Activated T-cell treated with anti-CD3 and anti-CD28 coated beads, Interleukin-2, amount 50 U/mL, for 48 hours (primary cell): ENCODE measurements at regions not wholly inside any gene's neighbourhood (a gene's known extent, or its start where the extent isn't known, plus 50 kb on each side); places are given as distances from the start of the nearest gene placed in this dataset.

ENCODE experiments used
- DNase-seq, 2 experiments: peaks; one replicate each; pipeline ENCODE4 v3.0.0-alpha.2; 2020

DNA sequence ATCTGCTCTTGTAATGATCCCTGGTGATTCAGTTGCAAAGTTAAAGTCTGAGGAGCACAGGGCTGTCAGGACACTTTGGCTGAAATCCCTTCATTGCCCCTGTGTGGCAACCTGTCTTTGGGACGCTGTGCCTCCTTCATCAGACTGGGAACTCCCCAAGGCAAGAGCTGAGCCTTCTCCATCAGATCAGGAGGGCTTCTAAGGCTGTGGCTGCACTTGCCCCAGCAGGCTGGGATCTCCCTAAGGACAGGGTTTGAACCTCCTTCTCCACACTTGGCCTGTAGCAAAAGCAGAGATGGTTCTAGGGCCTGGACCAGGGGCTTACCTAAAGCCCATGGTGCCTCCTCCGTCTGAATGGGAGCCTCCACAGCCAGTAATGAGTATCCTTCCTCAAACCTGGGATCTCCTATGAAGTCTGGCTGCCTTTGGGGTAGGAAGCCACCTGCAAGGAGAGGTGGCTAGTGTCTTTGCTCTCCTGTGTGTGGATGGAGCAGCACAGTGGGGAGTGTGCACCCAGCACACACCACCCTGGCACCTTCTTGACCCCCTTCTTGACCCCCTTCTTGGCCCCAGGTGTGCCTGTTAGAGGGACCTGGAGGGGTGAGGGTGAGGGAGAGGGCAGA lies 79.0 kb upstream of the NKD1 start:
- no peak for DNase-seq

DNA sequence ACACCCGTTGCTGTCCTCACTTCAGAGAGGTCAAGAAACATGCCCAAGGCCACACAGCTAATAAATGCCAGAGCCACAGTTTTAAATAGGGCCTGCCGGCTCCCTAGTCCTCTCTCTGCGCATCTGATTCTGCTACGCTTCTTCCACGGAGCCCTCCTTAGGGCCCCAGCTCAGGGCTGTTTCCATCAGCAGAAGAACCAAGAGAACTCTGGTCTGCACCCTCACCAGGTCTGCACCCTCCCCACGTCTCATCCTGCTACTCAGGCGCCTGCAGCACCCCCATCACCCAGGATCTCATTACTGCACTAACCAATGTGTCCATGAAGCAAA lies 79.5 kb upstream of the NKD1 start:
- no peak for DNase-seq

DNA sequence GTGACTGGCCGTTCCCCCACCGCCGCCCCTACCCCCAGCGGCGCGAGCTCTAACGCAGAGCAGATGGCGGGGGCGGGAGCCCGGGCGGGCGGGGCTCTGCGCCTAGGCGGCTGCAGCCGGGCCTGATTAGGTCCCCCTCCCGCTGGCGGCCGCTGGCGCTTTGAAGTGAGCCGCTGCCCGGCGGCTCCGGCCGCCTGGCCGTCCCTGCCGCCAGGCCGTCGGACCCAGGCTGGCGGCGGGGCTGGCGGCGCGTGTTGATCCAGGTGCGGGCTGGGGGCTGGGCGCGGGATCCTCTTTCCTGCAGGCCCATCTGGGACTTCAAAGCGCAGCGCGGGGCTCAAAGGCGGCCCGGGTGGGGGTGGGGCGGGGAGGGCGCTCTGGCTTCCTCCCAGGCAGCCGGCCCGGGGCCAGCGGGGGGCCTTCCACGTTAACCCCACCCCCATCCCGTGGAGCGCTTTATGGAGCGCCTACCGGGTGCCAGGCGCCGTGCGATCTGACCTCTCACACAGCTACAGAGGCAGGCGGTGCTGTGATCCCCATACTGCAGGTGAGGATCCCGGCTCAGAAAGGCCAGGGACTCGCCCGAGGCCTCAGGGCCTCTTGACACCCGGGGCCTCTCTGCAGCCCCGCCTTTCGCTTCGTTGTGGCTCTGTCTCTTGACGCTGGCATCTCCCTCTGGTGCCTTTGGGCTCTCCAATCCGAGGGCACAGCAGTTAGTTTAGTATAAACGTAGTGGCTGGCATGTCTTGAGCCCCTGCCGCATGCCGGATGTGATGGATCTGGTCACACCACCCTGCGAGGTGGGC lies 80.0 kb upstream of the NKD1 start:
- peak; percentile 30 to 43 for DNase-seq

DNA sequence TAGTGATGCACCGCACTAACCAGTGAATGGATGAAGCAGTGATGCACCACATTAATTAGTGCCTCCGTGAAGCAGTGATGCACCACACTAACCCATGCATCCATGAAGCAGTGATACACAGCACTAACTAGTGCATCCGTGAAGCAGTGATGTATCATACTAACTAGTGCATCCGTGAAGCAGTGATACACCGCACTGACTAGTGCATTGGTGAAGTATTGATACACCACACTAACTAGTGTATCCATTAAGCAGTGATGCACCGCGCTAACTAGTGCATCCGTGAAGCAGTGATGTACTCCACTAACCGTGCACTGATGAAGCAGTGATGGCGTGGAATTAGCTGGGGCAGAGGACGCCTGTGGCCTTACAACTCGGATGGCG lies 80.6 kb upstream of the NKD1 start:
- DNase-seq = no peak

DNA sequence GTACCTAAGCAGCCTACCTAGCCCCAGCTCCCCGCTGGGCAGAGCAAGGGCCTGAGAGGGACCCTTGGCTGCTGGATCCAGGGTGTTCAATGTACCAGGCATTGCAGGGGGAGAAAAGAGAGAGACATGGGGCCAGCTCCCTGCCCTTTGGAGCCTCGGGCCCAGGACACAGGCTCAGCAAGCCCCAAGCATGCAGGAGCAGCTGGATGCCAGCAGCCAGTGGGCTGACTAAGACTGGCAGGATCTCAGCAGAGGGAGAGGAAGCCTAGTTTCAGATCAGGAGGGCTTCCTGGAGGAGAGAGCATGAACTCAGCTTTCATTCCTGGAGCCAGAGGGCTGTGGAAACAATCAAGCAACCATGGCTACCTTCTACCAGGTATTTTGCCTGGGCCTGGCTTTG lies 82.0 kb upstream of the NKD1 start:
- no peak for DNase-seq

DNA sequence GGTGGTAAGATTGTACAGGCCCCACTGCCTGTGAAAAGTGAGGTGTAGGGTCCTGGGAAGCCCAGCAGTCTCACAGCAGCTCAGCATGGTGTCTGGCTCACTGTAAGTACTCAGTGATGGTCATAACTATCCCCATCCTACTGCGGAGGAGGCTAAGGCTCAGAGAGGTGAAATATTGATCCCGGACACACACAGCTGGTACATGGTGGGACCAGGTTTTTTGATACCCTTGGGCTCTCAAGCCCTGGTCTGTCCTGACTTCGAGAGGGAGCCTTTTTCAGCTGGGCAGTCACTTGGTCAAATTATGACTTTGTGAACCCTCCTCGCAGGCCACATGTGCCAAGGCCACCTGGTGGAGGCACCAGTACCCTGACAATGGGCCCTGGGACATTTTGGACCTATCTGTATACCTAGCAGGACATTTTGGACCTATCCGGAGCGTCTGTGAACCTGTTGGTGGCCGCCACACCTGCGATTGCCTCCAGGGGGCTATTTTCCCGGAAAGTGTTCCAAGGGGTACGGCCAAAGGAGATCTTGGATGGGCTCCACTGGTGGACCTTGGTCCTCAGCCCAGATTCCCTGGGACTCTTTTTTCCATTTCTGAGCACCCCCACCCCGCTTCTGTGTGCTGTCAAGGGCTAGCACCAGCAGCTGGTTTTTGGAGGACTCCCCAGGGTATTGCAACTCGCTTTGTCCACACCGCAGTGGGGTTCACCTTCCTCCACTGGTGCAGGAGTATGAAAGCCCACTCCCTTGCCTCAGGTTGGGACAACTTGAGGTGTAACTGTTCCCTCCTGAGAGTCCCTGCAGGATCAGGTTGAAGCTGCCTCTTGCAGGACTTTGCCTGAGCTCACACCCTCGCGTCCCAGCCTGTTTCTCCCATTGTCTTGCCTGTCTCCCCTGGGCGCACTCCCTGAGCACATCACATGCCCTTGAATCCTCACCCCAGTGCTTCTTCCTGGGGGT lies 83.6 kb upstream of the NKD1 start:
- no peak for DNase-seq

DNA sequence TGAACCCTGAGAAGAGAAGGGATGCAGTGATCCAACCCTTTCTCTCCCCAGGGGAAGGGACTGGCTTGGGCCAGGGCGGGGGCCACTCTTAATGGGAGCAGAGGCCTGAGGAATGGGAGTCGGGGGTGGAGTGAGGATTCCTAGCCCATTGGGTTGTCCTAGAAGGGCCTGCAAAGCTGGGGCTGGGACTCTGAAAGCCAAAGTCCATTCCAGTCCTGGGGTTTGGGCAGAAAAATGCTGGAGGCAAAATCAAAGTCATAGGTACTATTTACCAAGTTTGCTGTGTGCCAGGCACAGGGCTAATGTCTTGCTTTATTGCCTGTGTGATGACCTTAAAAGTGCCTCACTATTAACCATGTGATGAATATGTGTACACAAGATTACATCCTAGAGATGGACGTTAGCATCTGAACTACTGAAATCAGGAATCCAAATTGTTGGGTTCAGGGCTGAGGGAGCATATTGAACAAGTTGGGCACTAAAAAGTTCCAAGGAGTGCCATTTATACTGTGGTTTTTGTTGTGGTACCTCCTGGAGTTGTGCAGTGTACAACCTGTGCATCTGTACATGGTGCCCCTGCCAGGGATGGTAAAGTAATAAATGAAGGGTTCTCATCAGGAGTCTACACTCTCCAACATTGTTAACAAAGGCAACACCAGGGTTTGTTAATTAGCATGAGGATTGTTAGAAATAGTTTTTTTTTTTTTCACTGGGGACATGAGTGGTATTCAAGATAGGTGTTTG lies 84.4 kb upstream of the NKD1 start:
- DNase-seq = no peak

DNA sequence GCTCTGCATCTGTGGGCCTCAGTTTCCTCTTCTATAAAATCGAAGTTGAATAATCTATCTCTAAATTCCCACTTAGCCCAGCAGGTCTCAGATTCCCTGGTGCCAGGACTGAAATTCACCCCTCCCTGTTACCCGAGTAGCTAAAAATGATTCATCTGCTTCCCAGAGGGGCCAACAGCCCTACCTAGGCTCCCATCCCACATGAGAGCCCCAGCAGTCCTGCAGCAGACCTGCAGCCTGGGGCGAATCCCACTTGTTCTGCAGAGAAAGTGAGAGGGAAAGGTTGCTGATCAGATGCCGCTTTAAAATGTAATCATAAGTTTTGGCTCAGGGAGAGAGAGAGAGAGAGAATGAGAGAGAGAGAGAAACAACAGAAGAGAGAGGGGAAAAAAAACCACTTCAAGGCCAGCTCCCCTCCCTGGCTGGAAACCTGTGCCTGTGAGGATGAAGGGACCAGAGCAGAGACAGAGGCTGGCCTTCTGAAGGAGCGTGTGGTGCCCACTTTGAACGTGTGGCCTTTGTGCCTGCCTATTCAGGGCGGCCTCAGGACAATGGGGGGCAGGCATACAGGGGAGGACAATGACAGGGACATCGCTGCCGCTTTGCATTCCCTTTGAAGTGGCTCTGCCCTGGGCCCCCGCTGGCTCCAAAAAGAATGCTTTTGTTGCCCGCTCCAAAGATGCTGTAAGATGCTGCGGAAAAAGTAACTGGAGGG lies 85.2 kb upstream of the NKD1 start:
- no peak for DNase-seq

DNA sequence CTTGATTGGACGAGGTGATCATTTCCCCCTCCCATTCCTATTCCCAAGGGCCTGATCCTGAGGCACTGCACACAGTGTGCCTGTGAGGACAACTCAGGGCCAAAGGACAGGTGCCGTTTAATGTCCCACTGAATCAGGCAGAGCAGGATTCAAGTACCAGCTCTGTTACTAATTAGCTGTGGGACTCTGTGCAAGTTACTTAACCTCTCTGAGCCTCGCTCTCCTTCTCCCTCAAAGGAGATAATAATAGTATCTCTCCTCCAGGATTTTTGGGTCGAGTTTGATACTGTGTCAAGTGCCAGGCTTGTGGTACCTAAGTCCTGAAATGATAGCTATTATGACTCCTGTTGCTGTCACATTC lies 86.8 kb upstream of the NKD1 start:
- no peak for DNase-seq

DNA sequence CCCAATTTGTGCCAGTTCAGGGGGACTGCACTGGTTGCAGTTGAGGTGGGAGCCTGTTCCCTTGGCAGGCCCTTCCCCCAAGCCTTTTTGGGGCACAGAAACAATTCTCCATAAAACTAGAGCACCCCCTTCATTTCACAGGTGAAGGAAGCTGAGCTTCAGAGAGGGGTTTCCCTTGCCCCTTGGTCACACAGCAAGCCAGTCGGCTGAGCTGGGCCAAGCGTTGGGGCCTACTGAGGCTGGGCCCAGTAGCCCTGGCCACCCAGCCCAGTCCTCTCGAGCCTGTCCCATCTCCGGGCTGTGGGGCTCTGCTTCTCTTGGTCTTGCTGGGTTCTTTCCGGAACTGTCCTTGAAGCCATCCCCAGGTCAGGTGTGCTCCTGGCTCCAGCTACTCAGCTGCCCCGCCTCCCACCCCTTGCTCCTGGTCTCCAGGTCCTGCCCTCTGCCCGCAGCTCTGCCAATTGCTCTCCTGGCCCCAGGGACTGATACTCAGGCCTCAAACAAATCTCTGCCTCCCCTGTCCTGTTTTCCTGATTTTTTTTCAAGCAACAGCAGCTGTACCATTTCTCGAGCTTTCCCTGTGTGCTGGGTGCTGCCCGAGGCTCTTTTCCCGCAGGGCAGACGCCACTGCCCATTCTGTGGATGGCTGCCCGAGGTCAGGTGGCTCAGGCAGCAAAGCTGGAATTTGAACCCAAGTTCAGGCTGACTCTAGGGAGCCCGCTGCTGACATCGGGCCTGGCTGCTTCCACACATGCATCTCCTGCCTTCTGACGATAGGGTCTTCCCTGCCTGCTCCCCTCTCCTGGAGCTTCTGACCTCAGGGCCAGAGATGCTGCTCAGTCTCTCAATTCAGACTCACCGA lies 87.4 kb upstream of the NKD1 start:
- DNase-seq = no peak

DNA sequence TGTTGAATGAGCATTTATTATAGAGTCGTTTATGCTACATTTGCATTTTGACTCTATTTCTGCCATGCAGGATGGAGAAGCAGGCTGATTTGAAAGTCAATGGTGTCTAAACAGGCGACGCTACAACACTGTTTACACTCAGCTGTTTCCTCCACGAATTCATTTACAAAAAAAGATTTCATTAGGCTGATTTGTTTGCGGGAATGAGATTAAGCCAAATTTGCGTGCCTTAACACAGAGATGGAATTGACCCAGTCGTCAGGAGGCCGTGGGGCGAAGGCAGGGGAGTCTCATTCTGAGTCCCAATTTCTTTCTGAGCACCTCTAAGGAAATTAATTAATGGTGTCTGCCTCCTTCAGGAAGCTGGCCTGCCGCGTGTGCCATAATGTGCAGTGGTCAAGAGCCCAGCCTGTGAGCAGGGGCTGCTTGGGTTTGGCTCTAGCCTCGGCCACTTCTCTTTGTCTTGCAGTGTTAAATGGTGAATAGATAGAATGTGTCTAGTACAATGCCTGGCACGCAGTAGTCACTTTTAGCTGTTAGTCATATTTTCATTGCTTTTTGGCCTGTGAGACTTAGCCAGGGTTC lies 88.6 kb upstream of the NKD1 start:
- DNase-seq = no peak

DNA sequence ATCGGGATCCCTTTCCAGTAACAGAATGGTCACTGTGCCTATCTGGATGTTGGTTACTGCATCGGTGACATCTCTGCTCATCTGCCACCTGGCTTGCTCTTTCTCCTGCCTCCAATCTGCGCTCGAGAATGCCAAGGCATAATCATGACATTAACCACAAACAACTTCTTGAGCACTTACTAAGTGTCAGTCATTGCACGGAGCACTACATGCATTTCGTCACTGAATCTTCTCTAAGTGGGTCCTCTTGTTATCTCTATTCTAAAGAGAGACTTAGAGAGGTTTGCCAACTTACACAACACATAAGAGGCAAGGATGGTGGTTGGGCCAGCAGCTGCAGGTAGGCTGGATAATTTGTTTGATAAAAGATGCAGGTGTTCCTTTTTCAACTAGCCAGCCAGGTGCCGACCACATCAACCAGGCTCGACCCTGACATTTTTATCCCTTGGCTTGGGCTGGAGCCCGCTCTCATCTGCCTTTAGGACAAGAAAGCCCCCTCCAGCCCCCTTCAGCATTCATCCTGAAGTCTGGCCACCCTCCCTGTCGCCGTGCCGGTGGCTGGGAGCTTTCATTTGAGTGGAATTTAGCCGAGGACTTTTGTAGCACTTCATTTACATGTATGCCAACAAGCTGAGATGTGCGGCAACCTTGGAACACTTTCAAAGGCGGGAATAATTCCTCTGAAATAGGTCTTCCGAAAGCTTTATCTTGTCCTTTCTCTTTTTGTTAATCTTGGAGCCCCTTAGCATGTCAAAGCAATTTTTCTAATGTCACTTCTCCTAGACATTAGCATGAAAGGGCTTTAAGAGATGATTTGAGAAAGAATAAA lies 89.3 kb upstream of the NKD1 start:
- no peak for DNase-seq

DNA sequence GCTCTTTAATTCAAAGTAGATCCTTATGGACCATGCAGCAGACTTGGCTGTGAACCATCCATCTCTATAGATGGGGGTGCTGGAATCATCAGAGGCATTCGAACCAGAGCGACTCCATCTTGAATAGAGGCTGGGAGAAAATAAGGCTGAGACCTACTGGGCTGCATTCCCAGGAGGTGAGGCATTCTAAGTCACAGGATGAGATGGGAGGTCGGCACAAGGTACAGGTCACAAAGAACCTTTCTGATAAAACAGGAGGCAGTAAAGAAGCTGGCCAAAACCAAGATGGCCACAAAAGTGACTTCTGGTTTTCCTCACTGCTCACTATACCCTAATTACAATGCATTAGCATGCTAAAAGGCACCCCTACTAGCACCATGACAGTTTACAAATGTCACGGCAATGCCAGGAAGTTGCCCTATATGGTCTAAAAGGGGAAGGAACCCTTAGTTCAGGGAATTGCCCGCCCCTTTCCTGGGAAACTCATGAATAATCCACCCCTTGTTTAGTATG lies 89.2 kb upstream of the BRD7 start:
- no peak for DNase-seq

DNA sequence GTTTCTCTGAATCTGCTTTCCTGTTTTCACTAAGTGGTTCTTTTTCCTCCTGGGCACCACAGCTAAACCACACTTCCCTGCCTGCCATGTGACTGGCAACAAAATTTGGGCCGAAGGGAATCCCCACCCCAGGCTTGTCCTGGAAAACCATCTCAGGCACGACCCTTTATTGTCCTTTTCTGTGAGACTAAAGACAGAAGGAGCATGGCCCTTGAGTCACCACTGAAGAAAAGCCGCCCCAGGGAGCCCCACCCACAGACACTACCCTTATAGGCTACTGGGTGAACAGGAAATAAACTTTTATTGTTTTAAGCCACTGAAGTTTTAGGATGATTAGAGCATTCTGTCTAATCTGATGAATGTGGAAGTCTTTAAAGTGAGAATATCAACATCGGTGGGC lies 88.6 kb upstream of the BRD7 start:
- no peak for DNase-seq

DNA sequence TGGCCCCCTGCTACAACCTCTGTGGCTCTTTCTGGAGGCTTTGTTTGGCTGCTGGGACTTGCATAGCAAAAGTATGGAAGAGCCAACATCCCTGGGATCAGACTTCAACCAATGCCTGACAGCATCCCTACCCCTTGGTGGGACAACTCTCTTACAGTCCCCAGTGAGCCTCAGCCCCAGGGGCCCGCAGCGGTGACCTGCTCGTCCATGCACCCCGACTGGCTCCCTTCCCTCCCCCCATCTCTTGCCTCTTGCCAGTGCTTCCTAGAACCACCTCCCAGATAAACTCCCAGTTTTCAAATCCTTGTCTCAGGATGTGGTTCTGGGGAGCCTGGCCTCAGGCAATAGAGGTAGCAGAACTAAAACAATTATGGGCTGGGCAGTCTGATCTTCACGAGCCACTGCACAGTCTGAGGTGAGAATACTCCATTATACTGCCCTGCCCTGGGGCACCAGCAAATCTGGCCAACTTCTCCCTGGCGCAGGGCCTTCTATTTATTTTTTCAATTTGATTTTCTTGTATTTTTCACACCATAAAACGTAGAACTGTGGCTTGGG lies 86.6 kb upstream of the BRD7 start:
- DNase-seq = no peak

DNA sequence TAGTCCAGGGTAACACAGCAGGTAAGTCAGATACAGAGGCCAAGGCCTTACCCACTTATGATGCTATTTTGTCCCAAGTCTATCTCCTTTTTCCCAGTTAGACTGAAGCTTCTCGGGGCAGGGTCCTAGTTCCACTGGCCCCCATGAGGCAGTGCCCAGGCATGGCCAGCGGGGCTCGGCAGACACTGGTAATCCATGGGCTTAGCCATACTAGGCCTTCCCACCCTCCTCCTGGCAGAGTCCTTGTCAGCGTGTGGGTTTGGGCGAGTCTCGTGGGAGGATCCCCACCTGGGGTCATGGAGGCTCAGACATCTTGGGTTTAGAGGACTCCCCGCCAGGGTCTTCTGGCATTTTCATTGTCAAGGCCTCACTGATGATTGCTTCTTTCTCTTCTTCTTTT lies 84.7 kb upstream of the BRD7 start:
- DNase-seq = no peak

DNA sequence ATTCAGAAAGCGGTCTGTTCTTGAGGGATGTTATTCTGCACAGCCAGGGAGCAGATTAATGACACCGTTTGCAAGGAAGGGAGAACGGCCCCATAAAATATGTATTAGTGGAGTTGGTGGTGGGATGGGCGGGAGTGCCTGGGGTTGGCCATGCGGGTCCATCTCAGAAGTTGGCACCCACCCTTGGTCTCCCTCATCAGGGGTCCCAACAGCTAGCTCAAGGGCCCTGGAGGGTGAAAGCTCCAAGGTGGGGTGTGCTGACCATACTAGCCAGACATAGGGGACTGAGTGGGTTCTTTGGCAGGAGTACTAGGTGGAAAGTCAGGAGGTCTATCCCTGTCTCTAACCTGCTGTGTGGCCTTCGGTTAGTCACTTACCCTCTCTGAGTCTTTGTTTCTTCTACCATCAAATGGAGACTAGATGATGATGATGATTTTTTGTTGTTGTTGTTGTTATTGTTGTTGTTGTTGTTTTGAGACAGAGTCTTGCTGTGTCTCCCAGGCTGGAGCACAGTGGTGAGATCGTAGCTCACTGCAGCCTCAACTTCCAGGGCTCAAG lies 83.2 kb upstream of the BRD7 start:
- DNase-seq = no peak

DNA sequence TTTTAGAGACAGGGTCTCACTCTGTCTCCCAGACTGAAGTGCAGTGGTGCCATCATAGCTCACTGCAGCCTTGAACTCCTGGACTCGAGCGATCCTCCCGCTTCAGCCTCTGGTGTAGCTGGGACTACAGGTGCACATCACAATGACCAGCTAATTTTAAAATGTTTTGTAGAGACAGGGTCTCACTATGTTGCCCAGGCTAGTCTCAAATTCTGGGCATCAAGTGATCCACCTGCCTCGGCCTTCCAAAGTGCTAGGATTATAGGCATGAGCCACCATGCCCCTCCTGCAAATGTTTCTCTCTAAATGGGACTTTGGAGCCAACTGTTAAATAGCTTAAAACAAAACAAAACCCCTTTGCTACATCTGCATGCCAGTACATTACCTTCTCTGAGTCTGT lies 82.2 kb upstream of the BRD7 start:
- DNase-seq = no peak

DNA sequence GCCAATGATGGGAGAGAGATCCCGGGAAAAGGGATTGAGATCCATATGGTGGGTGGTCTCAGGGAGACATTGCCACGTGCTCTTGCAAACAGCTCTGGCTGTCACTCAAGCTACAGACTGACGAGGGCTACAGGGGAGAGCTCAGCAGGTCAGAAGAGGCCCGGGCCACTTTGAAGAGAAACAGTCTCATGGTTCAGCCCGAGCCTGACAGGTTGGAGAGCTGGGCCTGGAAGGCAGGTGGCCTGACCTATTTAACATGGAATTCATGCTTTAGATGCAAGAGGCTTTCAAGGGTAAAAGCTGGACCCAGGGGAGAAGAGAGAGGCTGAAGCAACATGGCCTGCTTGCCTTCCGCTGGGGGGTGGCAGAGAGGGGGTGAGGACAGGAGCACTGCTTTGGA lies 81.0 kb upstream of the BRD7 start:
- no peak for DNase-seq
